LNCaP clone FGC (cell line): ENCODE measurements at regions not wholly inside any gene's neighbourhood (a gene's known extent, or its start where the extent isn't known, plus 50 kb on each side); places are given as distances from the start of the nearest gene placed in this dataset.
"Not testable (repeated sequence)": the region's sequence is repeated elsewhere in the genome, so short reads cannot be mapped to it uniquely, and the experiment has no call there.

Experiments
- DNase-seq: peaks from one replicate; pipeline ENCODE4 v3.0.0-alpha.2; 2011; ENCODE audit warnings: low read depth
- H3K4me3 ChIP-seq: 2 replicates; pipeline ENCODE4 v1.5.1; 2011; ENCODE audit warnings: mild to moderate bottlenecking, low read depth, low read length, control low read depth
- TF ChIP-seq, protein P1 (sequence below): IDR thresholded peaks from 2 replicates; pipeline ENCODE4 v1.5.1; 2012; ENCODE audit warnings: mild to moderate bottlenecking; ENCODE audit not compliant: control insufficient read depth, insufficient read depth; ENCODE audit errors: extremely low read depth

GRCh38 chr7:35908331-35909216, 107.7 kb downstream of the SEPTIN7 start:
- H3K4me3 ChIP-seq: no peak overlapping the region
- TF ChIP-seq, protein P1, sequence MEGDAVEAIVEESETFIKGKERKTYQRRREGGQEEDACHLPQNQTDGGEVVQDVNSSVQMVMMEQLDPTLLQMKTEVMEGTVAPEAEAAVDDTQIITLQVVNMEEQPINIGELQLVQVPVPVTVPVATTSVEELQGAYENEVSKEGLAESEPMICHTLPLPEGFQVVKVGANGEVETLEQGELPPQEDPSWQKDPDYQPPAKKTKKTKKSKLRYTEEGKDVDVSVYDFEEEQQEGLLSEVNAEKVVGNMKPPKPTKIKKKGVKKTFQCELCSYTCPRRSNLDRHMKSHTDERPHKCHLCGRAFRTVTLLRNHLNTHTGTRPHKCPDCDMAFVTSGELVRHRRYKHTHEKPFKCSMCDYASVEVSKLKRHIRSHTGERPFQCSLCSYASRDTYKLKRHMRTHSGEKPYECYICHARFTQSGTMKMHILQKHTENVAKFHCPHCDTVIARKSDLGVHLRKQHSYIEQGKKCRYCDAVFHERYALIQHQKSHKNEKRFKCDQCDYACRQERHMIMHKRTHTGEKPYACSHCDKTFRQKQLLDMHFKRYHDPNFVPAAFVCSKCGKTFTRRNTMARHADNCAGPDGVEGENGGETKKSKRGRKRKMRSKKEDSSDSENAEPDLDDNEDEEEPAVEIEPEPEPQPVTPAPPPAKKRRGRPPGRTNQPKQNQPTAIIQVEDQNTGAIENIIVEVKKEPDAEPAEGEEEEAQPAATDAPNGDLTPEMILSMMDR: no peak
- DNase-seq: no peak

DNA sequence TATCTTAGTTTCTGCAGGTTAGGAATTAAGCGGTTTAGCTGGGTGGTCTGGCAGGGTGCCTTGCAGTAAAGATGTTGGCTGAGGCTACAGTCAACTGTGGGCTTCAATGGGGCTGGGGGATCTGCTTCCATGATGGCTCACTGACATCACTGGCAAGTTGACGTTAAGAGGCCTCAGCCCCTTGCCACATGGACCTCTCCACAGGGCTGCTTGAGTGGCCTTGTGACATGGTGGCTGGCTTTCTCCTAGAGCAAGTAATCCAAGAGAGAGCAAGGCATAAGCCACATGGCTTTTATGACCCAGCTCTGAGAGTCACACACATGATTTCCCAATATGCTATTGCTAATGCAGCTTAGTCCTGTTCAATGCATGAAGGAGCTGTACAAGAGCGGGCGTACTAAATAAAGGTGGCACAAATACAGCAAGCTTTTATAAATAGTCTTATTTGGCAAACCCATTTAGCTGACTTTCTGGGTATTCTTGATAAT, 109.1 kb downstream of the SEPTIN7 start:
- TF ChIP-seq, protein P1: no peak
- DNase-seq: no peak
- no peak overlapping the region for H3K4me3 ChIP-seq

DNA sequence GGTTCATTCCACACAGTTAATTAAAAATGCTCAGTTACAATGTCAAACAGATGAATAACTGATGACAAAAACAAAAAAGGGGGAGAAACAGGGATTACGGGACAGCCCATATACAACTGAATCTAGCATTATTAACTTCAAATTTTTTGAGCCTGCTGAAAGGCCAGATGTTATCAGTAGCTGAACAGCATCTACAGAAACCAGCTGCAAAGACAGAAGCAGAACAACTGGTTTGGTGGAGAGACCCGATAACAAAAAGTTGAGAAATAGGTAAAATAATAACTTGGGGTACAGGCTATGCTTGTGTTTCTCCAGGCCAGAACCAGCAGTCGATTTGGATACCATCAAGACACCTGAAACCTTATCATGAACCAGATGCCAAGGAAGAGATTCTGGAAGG, 109.8 kb downstream of the SEPTIN7 start:
- not testable (repeated sequence) for DNase-seq, H3K4me3 ChIP-seq

DNA sequence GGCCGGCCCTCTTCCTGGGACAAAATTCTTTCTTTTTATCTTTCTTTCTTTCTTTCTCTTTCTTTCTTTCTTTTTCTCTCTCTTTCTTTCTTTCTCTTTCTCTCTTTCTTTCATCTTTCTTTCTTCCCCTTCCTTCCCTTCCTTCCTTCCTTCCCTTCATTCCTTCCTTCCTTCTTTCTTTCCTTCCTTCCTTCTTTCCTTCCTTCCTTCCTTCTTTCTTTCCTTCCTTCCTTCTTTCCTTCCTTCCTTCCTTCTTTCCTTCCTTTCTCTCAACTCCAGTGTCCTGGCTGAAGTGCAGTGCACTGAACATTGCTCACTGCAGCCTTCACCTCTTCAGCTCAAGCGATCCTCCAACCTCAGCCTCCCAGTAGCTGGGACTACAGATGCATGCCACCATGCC, 112.5 kb downstream of the SEPTIN7 start:
- H3K4me3 ChIP-seq, DNase-seq: not testable (repeated sequence)

DNA sequence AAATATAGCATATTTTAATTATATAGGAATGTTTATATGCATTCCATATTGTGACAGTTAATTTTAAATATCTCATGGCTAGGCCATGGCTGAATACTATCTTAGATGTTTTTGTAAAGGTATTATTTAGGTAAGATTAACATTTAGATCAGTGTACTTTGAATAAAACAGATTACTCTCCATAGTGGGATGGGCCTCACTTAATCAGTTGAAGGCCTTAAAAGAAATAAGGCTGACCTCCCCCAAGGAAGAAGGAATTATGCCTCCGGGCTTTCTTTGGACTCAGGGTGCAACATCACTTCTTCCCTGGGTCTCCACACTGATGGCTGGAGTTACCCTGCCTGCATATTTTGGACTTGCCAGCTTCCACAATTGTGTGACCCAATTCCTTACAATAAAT, 113.4 kb downstream of the SEPTIN7 start:
- not testable (repeated sequence) for DNase-seq, H3K4me3 ChIP-seq

GRCh38 chr7:35915247-35915955, 114.5 kb downstream of the SEPTIN7 start:
- H3K4me3 ChIP-seq, DNase-seq: not testable (repeated sequence)

- not testable (repeated sequence) for H3K4me3 ChIP-seq, DNase-seq
These were observed 117.4 kb downstream of the SEPTIN7 start for GRCh38 chr7:35918217-35918616.

DNA sequence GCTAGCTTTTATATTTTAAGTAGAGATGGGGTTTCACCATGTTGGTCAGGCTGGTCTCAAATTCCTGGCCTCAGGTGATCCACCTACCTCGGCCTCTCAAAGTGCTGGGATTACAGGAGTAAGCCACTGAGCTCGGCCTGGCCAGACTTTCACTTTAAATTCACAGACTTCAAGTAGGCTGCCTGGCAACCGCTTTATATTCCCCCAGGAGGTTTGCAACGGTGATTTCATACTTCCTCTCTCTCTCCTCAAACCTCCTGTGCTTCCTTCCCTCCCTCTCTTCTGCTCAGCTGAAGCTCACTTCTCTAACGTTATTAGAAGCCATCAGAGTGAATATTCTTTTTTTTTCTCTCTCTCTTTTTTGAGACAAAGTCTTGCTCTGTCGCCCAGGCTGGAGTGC, 118.8 kb downstream of the SEPTIN7 start:
- DNase-seq, H3K4me3 ChIP-seq: not testable (repeated sequence)

GRCh38 chr7:35921338-35921737, 120.5 kb downstream of the SEPTIN7 start:
- not testable (repeated sequence) for H3K4me3 ChIP-seq, DNase-seq

DNA sequence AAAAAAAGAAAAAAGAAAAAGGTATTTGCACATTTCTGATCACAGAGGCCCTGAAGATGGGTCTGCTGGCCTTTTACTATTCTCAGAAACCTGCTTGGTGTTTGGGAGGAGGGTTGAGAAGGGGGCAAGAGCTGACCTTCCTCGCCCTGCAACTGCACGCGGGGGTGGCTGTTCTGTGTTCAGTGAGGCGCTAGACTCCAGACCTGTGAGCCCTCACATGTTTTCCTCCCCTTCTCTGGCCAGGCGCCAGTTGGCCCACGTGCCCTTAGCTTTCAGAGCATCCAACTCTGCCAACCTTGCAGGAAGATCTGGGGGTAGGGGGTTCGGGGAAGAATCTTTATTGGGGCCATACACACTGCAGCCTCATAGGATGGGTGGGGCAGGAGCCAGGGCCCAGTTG, 123.8 kb downstream of the SEPTIN7 start:
- H3K4me3 ChIP-seq, DNase-seq: not testable (repeated sequence)

DNA sequence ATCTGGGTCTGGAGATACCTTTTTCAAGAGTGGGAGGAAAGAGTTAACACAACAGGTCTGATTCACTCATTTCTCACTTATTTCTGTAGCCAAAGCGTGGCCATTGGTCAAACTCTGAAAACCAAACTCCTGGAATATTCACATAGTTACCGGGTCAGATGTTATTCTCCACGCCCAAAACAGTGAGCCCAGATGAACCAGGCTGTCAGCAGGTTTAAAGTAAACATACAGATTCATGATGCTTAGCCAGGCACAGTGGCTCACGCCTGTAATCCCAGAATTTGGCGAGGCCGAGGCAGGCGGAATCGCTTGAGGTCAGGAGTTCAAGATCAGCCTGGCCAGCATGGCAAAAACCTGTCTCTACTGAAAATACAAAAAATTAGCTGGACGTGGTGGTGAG, 126.1 kb downstream of the SEPTIN7 start:
- DNase-seq, H3K4me3 ChIP-seq: not testable (repeated sequence)

DNA sequence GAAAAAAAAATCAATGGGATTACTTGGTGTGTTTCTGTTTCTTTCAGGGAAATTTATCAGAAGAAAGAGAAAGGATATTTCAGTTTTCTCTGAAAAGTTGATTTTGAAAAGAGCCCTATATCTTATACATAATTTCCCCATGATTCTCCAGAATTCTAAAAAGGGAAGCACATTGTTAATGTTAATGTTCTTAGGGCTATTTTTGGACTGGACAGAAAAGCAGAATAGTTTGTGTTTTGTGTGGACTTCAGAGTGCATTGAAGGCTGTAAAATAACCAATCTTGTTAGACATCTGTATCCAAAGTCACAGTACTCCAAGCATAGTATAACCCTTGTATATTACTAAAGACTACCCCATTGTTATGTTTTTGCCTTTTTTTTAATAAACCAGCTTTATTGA, 130.3 kb downstream of the SEPTIN7 start:
- DNase-seq, H3K4me3 ChIP-seq: not testable (repeated sequence)

DNA sequence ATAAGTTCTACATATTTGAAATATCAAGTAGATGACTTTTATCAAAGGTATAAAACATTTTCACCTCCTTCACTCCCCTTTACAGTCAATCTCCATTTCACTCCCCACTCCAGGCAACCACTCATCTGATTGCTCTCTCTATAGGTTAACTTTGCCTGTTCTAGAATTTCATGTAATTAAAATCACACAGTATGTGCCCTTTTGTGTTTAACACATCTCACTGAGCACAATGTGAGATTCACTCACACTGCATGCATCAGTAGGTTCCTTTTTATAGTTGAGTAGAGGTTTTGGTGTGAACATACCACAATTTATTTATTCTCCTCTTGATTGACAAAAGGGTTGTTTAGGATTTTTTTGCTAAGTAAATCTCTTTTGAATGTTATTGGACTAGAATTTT, 130.7 kb downstream of the SEPTIN7 start:
- not testable (repeated sequence) for H3K4me3 ChIP-seq, DNase-seq

DNA sequence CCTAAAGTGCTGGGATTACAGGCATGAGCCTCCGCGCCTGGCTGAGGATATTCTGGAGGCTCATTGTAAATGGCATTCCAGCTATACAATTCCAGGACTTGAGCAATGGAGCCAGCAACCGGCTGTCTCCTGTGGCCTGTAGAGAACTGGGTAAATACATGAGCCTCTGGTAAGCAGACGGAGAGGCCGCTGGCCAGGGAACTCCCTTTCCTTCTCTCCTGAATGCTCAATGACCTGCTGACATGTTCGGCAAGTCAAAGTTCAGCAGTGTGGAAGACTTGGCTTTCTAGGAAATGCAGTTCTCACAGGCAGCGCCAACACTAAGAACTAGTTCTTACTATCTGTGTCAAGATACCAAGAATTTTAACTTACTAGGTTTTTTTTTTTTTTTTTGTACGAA, 139.8 kb downstream of the SEPTIN7 start:
- not testable (repeated sequence) for DNase-seq, H3K4me3 ChIP-seq

- not testable (repeated sequence) for DNase-seq, H3K4me3 ChIP-seq
These were observed 144.8 kb downstream of the SEPTIN7 start for GRCh38 chr7:35945621-35946020.

DNA sequence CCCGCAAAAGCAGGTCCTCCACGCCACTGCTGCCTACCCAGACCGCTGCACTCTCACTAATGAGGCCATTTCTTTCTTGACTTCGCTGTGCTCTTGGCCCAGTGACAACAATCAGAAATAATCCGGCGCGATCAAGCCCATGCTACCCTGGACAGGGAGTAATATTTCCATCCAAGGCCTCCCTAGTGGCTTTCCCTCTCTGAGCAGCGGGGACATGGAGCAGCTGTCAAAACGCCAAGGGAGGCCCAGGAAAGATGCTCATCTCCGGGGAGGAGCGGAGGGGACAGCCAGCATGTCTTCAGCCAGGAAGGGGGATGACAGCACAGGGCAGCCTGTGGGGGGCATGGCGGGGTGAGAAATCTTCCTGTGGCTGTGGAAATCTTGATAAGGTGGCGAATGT, 154.9 kb downstream of the SEPTIN7 start:
- not testable (repeated sequence) for H3K4me3 ChIP-seq, DNase-seq

DNA sequence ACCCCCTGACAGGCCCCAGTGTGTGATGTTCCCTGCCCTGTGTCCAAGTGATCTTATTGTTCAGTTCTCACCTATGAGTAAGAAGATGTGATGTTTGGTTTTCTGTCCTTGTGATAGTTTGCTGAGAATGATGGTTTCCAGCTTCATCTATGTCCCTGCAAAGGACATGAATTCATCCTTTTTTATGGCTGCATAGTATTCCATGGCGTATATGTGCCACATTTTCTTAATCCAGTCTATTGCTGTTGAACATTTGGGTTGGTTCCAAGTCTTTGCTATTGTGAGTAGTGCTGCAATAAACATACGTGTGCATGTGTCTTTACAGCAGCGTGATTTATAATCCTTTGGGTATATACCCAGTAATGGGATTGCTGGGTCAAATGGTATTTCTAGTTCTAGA, 156.1 kb downstream of the SEPTIN7 start:
- DNase-seq: not testable (repeated sequence)

More for the DNA sequence above, 156.1 kb downstream of the SEPTIN7 start:
- not testable (repeated sequence) for H3K4me3 ChIP-seq
